CD4-positive, alpha-beta T cell treated with Interleukin-12 subunit alpha and Interleukin-12 subunit beta, for 1 hour (primary cell): ENCODE measurements at regions not wholly inside any gene's neighbourhood (a gene's known extent, or its start where the extent isn't known, plus 50 kb on each side); places are given as distances from the start of the nearest gene placed in this dataset.

Source experiments
- DNase-seq: peaks from one replicate; pipeline ENCODE4 v3.0.0-alpha.2; 2020

DNA sequence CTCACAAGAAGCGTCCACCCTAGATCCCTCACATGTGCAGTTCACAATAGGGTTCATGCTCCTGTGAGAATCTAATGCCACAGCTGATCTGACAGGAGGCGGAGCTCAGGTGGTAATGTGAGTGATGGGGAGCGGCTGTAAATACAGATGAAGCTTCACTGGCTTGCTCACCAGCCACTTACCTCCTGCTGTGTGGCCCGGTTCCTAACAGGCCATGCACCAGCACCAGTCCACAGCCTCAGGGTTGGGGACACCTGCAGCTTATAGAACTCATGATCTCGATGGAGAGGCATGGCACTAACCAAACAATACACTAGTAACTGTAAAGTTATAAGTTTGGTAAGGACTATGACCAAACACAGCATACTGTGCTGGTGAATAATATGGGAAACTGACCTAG lies 368.0 kb upstream of the CDH5 start:
- no peak for DNase-seq

DNA sequence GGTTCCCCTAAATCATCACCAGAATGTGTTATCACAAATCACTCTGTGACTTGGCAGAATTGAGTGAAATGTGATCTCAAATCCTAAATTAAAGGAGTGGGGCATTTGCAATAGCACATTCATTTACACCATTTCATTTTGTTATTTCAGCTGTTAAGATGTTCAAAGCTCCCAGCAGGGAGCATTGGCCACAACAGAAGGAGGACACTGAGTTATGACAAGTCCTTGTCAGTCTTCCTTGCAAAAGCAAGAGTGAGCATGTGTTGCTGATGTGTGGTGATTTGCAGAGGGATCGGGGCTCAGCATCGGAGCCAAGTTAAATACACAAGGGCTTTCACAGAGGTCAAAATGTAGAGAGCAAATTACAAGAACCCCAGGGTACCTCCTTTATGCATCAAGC lies 372.2 kb upstream of the CDH5 start:
- no peak for DNase-seq

DNA sequence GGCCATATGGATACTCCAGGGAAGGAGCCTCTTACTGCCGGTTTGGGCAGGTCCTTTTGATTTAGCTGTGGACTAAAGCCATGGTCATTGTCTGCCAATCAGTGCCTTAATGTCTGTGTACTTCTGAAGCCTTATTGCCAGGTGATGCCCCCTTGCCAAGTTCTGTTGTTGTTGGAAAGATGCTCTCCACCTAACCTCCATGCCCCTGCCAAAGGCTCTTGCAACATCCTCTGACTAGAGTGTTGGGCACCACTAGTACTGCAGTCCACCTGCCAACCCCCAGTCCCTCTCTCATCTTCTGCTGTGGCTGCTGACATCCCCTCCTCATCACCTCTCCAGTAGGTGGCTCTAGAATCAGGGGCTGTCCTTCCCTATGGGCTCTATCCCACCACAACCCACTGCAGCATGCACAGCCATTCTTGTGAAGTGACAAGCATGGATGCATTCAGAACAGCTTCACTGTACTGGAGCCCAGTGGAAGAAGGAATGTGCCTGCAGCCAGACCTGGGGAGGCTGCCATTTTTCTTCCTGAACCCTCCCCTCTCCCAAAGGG lies 375.3 kb upstream of the CDH5 start:
- DNase-seq: no peak

DNA sequence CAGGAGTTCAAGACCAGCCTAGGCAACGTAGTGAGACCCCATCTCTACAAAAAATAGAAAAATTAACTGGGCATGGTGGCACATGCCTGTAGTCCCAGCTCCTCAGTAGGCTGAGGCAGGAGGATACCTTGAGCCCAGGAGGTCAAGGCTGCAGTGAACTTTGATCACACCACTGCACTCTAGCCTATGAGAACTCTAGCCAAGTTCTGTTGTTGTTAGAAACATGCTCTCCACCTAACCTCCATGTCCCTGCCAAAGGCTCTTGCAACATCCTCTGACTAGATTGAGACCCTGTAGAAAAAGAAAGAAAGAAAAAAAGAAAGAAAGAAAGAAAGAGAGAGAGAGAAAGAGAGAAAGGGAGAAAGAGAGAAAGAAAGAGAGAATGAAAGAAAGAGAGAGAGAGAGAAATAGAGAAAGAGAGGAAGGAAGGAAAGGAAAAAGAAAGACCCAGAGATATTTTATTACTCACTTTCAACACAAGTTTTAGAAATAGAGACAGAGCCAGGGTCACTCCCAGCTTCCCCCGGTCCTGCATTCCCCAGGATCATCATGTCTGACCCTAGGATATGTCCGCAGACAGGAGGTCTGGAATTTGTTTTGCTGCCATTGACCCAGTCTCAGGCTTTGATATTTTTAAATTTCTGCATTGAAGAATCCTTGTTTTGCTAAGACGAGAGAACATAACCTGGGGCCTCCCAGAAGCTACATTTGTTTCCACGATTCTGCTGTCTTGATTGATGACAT lies 376.5 kb upstream of the CDH5 start:
- DNase-seq: no peak

DNA sequence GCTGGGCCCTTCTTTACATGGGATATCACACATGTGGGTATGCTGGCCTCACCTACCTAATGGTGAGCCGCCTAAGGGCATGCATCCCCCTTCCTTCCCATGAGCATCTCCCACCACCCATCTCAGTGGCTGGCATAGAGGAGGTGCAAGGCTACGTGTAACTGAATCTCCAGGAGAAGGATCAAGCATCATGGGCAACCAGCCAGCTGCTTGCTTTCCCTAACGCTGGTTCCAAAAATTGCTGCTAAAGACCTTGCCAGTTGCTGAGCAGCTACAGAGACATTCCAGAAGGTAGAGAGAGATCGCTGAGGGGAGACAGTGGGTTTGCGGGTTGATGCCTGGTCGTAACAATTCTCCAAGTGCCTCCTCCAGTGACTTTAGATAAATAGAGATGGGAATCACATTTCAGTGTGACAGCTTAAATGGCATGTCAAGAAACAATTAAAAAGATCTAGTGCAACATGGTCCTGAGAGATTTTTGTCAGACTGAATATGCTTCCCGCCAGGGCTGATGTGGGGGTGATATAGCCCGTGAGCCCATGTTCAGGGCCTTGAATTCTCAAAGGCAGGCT lies 378.4 kb upstream of the CDH5 start:
- no peak for DNase-seq

DNA sequence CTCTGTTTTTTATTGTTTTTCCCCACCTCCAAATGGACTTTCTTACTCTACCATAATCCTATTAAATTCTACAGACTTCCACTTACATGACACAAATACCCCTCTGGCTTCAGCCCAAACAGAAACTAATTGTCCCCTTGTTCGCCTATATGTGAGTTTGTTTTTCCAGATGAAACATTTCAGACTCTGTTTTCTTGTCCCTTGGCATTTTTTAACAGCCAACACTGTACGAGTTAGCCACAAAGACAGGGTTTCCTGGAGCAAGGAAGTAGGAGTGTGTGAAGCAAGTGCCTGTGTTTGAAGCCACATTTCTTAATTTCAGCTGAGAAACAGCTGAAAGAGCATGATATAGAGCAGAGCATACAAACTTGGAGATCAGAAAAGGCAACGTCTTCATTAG lies 382.2 kb upstream of the CDH5 start:
- DNase-seq: no peak

DNA sequence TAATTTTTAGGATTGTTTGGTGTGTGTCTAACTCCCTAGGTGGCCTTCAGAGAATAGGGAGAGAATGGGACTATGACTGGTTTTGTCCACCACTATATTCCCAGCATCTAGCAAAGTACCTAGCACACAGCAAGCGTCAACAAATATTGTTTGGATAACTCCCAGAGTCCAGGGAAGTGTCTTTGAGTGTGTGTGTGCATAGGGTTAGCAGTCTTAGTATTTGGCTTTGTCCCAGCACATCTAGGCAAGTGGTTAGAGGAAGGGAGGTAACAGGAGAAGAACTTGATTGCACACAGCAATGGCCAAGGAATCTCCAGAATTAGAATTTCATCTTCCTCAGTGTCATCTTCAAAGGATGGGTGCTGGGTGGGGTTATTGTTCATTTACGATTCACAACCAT lies 385.4 kb upstream of the CDH5 start:
- no peak for DNase-seq

DNA sequence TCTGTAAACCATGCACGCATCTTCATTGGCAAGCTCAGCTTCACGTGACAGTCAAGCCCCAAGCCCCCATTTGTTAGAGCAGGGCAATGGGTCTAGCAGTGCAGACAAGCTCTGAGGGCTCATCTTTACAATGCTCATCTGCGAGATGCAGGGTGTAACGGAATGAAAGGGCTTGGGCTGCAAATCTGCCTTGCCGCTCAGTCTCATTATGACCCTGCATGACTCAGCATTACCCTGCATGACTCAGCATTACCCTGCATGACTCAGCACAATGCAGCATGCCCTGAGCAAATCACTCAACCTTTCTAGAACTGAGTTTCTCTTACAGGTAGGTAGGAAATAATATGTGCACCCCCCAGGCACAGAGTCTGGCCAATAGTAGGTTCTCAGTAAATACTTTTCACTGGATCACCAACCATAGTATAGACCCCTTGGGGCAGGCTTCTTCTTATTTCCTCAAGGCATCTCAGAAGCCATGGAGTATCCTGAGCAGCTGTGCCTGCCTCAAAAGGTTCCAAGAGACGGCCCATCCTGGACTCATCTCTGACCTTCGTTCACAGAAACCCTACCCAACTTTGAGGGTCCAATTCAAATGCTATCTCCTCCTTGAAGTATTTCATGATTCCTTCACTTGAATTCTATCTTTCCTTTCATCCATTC lies 391.3 kb upstream of the CDH5 start:
- no peak for DNase-seq

DNA sequence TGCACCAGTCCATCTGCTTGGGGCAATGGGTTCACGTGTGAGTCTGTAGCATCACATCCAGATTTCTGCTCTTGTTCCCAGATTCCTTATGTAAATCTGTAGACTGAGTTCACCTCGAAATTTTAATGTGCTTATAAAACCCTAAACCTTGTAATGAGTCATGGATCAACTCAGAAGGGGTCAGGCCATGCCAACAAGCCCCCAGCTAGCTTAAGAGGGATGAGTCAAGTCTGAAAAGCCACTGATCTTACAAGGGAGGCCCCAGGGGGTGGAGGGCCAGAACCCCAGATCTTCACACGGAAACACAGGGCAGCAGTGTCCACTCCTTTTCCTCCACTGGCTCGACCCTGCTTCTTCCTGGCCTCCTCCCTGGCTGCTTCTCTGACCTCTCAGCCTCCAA lies 399.1 kb upstream of the CDH5 start:
- no peak for DNase-seq

DNA sequence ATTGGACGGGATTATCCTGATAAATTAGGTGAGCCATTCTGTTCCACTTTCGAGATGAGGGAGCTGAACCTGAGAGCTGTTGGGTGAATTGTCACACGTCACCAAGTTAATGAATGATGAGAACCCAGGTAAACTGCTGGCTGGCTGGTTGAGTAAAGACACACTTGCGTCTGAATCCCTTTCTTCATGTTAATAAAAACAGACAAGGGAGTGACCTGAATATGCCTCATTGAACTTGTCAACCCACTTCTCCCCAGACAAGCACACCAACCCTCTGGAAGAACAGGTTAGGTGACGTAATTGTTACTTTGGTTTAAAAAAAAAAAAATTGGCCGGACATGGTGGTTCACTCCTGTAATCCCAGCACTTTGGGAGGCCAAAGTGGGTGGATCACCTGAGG lies 400.9 kb upstream of the CDH5 start:
- no peak for DNase-seq

DNA sequence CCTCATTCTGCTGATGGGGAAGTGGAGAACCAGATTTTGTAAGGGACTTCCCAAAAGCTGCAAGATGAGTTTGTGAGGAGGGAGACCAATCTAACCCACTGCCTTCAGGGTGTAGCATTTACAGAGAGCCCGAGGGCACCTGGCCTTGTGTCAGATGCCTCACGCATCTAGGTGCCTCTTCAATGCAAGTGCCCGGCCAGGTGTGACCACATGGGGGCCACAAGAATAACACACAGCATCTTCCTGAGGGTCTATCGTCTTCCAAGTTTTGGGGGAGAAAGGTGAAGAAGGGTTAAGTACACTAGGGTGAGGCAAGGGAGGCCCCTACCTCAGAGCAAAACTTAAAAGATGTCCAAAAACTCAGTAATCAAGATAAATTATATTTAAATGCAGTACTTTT lies 401.7 kb upstream of the CDH5 start:
- no peak for DNase-seq

DNA sequence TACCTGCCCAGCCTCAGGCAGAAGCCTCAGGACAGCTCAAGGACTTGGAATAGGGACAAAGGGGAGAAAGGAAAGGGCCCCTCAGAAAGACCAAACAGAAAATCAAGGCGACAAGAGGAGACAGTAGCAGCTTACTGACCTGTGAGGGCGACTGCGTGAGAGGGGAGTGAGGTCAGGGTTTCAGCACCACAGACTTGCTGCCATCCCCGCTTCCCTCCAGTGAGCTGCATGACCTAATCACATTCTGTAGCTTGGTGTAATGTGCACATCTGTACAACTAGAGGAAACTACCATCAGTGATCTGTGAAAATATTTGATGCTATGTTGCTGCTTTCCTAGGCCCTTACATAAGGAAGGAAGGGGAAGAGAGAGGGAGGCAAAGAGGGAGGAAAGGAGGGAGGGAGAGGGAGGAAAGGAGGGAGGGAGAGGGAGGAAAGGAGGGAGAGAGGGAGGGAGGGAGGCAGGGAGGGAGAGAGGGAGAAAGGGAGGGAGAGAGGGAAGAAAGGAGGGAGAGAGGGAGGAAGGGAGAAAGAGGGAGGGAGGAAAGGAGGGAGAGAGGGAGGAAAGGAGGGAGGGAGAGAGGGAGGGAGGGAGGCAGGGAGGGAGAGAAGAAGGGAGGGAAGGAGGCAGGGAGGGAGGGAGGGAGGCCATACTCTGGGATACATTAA lies 404.9 kb upstream of the CDH5 start:
- no peak for DNase-seq

DNA sequence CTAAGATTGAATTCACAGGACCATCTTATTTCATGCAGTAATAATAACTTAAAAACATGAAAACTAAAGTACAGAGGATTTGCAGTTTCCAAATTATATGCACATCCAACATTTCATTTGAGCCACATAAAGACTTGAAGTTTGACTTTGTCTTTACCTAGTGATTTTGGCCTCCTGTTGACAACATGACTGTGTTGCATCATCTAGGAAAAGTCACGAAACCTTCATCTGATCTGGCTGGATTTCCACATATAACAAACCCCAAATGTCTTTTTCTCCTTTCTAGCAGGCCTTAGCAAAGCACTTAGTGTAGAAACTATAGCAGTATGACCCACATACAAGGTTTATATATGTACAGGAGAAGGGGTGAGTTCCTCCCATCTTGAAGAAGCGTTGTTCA lies 406.5 kb upstream of the CDH5 start:
- no peak for DNase-seq

DNA sequence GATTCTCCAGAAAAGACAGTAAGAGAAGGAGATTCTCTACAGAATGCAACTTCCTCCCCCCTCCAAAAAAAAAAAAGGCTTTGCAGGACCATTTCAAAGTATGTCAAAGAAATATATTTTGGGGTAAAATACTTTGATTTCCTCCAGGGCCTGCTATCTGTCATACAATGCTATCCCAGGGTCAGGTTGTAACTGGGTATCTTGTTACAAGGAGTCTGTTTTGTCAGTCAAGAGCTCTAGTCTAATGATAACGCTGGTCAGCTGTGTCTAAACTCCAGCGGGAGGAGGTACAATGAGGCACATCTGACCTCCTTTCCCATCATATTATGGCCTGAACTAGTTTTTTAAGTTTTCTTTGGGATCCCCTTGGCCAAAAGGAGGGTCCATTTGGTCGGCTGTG lies 408.4 kb upstream of the CDH5 start:
- no peak for DNase-seq

DNA sequence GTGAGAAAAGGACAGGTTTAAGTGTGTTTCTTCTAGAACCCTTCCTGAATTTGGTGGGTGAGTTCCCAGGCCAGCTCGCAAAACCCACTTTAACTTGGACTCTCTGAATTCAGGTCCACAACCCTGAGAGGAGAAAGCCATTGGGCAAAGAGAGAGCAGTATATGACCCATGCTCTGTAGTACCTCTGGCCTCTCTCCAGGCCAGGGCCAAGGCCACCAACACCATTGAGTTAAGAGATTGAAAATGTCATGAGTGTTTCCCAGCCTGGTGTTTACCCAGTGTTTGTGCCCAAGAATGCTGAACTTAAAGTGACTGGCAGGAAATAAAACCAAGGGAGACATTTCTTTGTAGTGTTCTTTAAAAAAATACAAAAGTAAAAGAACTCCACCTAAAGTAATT lies 410.4 kb upstream of the CDH5 start:
- no peak for DNase-seq

DNA sequence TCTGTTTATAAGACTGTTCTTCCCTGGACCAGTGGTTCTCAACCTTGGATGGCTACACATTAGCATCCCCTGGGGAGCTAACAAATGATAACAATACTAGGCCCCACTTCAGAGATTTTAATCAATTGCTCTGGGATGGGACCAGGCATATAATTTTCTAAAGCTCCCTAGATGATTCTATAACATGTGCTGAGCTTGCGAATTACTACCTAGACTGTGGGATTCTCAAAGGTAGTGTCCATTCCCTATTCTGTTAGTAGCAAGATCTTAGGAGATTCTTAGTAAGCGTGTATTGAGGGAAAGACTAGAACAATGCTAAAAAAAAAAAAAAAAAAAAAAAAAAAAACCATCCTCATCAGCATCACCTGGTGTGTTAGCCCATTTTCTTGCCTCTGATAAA lies 412.0 kb upstream of the CDH5 start:
- DNase-seq: no peak

DNA sequence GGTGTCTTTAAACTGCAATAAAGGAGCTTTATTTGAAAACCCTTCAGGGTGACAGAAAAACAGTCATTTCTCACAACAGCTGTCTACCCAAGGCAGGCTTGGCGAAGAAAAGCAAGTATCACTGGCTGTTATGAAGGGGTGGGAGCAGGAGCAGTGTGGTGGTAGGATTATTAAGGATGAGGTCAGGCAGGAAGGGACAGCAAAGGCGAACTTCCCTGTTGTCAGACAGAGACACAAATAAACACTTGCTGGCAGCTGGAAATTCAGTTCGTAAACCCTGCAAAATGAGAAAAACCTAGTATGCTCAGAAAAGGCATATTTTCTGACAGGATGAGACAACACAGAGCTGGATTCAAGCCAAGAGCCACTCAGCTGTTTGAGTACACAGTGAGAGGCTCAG lies 416.3 kb upstream of the CDH5 start:
- no peak for DNase-seq

DNA sequence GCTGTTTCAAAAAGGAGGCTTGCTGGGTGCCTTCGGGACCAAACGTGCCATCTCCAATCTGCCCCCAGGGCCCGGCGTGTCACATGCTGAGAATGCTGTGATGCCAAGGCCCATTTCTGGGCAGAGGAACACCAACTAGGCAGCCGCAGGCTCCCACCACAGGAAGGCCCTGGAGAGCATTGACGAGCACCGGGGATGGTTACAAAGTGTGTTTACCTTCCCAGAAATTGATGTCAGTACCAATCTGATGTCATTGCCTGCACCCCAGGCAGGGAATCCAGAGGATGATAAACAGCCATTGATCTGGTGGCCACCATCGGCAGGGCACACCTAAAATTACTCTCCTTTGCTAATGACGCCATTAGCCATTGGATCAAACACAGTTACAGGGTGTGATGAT lies 418.1 kb upstream of the CDH5 start:
- no peak for DNase-seq

DNA sequence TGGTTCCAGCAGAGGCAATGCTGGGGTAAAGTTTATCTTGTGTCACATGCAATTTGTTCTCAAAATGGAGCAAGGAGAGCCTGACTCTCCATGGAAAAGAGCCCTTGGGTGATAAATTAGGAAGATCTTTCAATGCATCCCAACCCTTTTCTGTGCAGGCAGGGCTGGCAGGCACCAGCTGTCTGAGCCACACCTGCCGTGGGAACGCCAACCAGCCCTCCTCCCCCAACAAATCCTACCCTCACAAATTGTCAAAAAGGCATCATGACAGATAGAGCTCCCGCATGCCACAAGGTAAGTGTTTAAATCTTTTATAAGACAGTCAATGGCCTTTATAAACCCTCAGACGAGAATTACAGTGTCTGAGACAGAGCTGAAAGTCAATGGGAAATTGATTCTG lies 418.5 kb upstream of the CDH5 start:
- DNase-seq: no peak

DNA sequence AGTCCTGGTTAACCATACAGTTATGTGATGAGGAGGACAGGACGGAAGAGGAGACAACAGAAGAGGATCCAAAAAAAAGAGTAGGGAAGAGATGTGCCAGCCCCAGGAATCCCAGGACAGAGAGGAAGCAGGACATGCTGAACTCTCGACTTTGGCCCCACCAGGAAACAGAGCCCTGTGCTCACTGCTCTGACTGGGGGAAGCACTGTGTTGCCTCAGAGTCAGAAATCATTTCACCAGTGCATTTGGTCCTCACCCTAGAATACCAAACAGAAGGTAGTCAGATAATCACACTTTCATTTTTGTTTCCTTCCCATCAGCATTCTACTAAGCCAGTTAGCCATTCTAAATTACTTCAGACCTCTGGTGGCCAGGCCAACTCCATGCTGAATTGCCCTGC lies 421.0 kb upstream of the CDH5 start:
- DNase-seq: no peak

DNA sequence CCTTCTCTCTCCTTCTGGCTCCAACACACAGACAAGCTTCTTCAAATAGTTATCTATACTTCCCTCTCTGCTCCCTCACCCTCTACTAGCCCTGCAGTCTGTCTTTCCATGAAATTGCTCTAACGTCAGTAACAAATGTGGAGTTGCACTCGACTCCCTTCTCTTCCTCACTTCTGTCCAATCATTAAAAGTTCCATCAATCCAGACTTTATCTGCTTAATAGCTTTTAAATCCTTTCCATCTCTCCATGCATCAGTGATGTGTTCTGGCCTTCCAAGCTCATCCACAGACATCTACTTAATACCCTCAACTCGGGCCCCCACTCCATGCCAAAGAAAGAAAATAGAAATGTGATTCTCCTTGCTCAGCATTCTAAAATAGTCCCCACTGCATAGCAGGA lies 422.1 kb upstream of the CDH5 start:
- DNase-seq: no peak

DNA sequence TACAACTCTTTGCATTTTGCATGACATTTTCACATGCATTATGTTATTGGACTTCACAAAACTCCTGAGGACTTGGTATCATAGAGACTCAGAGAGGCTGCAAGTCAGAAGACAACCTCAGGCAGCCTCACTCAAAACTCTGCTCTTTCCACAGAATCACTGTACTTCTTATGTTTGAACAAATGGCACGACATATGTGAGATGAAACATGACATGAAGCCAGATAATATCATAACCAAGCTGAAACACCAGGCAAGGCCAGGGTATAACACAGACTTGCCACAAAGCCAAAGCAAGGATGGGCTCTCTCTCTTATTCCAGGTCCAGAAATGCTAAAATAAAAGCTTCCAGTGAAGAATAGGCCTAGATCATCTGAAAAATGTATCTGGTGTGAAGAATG lies 425.8 kb upstream of the CDH5 start:
- no peak for DNase-seq

DNA sequence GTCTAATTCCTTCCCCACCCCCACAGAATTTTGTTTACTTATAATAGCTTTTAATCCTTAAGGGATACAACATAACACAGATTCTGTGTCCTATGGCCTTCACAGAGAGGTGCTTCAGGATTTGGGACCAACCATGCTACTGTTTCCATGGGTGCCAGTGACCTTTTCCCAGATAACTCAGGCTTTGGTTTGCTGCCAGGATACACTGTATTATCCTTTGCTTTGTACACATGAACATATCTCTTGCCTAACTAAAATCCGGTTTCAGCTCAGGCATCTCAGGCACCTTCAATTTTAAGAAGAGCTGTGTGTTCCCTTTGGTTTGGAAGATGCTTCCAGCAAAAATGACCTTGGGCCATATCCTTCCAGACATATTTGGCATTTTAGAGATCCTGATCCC lies 428.4 kb upstream of the CDH5 start:
- DNase-seq: no peak

DNA sequence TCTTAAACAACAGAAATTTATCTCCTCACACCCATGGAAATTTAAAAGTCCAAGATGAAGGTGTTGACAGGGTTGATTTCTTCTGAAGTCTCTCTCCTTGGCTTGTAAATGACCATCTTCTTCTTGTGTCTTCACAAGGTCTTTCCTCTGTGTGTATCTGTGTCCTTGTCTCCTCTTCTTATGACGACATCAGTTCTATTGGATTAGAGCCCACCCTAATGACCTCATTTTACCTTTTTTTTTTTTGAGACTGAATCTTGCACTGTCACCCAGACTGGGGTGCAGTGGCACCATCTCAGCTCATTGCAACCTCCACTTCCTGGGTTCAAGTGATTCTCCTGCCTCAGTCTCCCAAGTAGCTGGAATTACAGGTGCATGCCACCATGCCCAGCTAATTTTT lies 429.0 kb upstream of the CDH5 start:
- DNase-seq: no peak
